Left ventricle myocardium inferior (tissue), 1 donor: ENCODE measurements at regions not wholly inside any gene's neighbourhood (a gene's known extent, or its start where the extent isn't known, plus 50 kb on each side); places are given as distances from the start of the nearest gene placed in this dataset.

ENCODE experiments used
- DNase-seq: peaks from one replicate; pipeline ENCODE4 v3.0.0-alpha.2; 2020
- H3K27ac ChIP-seq: fragments of 200-600 bp; replicated peaks from 2 replicates; pipeline ENCODE4 v1.8.0; 2021
- H3K27me3 ChIP-seq: fragments of 200-600 bp; 2 replicates; pipeline ENCODE4 v1.8.0; 2021; ENCODE audit warnings: low read depth
- H3K36me3 ChIP-seq: fragments of 200-600 bp; 2 replicates; pipeline ENCODE4 v1.8.0; 2021
- H3K4me1 ChIP-seq: fragments of 200-600 bp; 2 replicates; pipeline ENCODE4 v1.8.0; 2021
- H3K4me3 ChIP-seq: fragments of 200-600 bp; 2 replicates; pipeline ENCODE4 v1.8.0; 2021; ENCODE audit warnings: mild to moderate bottlenecking, moderate library complexity
- H3K9me3 ChIP-seq: fragments of 200-600 bp; replicated peaks from 2 replicates; pipeline ENCODE4 v1.8.0; 2021
- intact Hi-C: fragments of 100-400 bp; cut with micrococcal nuclease; formaldehyde crosslinking; loops from one replicate; pipeline ENCODE4 v1.11.0; 2022
- TF ChIP-seq, protein P1 (sequence below): fragments of 200-600 bp; IDR thresholded peaks from 2 replicates; pipeline ENCODE4 v1.8.0; 2021; ENCODE audit warnings: antibody characterized with exemption, mild to moderate bottlenecking, borderline replicate concordance
- donor health status: DM: no; HTN: yes; CAD: no; lungs with severe emphysema.

DNA sequence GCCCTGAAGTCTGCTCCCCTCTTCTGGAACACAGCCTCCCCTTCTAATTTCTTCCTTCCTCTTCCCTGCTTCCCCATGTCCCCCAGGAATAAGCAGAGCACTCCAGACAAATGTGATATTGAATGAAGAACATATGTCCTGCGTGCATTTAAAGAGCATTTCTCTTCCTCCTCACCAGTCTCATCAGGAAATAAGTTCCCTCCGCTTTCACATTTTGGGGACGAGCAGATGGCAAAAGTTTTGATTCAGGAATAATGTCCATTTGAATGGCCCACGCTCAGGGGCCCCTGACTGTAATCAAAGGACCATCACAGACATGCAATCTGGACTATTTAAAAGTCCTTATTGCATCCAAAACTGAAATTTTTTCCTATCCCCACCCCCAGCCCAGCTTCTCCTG is 316.1 kb downstream of the CDK5RAP2 start:
- H3K4me3 ChIP-seq: no peak overlapping the region
- TF ChIP-seq, protein P1, sequence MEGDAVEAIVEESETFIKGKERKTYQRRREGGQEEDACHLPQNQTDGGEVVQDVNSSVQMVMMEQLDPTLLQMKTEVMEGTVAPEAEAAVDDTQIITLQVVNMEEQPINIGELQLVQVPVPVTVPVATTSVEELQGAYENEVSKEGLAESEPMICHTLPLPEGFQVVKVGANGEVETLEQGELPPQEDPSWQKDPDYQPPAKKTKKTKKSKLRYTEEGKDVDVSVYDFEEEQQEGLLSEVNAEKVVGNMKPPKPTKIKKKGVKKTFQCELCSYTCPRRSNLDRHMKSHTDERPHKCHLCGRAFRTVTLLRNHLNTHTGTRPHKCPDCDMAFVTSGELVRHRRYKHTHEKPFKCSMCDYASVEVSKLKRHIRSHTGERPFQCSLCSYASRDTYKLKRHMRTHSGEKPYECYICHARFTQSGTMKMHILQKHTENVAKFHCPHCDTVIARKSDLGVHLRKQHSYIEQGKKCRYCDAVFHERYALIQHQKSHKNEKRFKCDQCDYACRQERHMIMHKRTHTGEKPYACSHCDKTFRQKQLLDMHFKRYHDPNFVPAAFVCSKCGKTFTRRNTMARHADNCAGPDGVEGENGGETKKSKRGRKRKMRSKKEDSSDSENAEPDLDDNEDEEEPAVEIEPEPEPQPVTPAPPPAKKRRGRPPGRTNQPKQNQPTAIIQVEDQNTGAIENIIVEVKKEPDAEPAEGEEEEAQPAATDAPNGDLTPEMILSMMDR: no peak
- H3K4me1 ChIP-seq: peaks cover 9% of the 10 kb centered on the region
- no peaks in the 10 kb centered on the region for H3K9me3 ChIP-seq
- no peak for DNase-seq
- no peak overlapping the region for H3K27ac ChIP-seq
- H3K27me3 ChIP-seq: no peaks in the 10 kb centered on the region
- H3K36me3 ChIP-seq: no peaks in the 10 kb centered on the region
- intact Hi-C loops: no loop called here

DNA sequence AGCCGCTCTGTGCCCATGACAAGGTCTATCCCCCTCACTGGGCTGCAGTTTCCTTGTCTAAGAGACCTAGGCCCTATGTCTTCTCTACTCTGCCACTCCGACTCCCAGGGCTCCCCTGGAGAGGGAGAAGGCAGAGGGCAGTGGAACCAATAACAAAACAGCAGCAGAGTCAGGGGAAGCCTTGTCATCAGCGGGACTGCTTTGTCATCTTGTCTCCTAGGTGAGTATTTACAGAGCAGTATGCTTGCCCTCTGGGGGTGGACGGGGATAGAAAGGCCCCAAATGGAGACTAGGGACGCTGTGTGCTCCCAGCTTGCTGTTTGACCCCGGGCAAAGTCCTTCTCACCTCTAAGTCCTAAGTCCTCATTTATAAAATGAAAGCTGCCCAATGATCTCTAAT is 318.5 kb downstream of the CDK5RAP2 start:
- no peaks in the 10 kb centered on the region for H3K27me3 ChIP-seq
- no peak overlapping the region for H3K27ac ChIP-seq
- no peak overlapping the region for H3K4me3 ChIP-seq
- TF ChIP-seq, protein P1: no peak
- peaks cover 9% of the 10 kb centered on the region for H3K4me1 ChIP-seq
- H3K9me3 ChIP-seq: no peaks in the 10 kb centered on the region
- no peaks in the 10 kb centered on the region for H3K36me3 ChIP-seq
- intact Hi-C loops: no loop called here
- no peak for DNase-seq

DNA sequence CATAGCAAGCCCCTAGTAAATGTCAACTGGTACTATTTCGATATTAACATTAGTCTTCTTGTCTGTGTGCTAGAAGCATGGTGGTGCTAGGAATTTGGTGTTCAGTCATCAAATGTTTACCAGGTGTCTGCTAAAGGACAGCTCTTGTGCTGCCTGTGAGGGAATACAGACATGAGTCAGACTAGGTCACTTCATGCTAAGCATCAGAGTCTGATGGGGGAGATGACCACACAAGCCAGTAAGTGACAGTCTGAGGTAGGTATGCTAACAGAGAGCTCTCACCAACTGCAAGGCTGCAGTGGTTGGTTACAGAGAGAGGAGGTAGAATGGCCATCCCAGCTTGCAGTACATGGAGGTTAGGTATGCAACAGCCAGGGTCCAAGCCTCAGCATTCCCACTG is 320.9 kb downstream of the CDK5RAP2 start:
- no peaks in the 10 kb centered on the region for H3K36me3 ChIP-seq
- intact Hi-C loops: no loop called here
- TF ChIP-seq, protein P1: no peak
- H3K4me1 ChIP-seq: no peaks in the 10 kb centered on the region
- DNase-seq: no peak
- H3K4me3 ChIP-seq: no peak overlapping the region
- H3K27ac ChIP-seq: no peak overlapping the region
- H3K27me3 ChIP-seq: peaks cover 6% of the 10 kb centered on the region
- no peaks in the 10 kb centered on the region for H3K9me3 ChIP-seq

DNA sequence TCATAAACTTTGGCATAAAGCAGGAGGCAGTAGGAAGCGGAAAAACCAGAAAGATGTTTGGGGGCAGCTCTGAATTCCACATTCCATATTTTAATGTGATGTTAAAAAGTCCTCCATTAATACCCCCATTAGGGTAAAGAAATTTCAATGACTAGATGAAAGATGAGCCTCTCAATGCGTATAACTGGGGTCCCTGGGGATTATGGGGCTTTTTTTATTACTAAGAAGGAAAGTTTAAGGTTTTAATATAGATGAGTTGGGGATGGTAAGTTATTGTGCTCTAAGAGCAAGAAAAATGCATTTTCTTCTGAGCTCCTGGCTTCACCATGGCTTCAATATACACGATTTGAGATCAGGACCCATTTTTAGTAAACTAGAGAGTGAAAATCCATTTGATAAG is 321.9 kb downstream of the CDK5RAP2 start:
- Histone ChIP-seq H3K36me3 (no peaks in the 10 kb centered on the region), H3K27ac (no peak overlapping the region), H3K27me3 (peaks cover 14% of the 10 kb centered on the region), H3K4me3 (no peak overlapping the region), H3K9me3 (no peaks in the 10 kb centered on the region), H3K4me1 (no peaks in the 10 kb centered on the region)
- DNase-seq: no peak
- intact Hi-C loops: no loop called here
- TF ChIP-seq, protein P1: no peak

DNA sequence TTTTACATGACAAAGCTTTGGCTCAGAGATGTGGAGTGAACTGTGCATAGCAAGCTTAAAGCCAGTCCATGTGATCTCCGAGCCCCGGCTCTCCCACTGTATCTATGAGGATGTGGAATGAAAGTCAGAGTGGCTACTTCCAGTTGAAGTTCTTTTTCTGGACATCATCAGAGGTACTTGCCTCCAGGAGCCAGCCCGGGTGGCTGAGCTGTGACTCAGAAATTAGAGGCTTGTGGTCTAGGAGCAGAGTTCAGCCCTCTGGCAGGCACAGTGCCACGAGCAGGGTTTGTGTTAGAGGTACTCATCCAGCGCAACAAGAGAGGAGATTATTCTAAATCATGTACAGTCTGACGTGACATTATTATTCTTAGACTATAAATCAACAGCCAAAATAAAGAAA is 322.5 kb downstream of the CDK5RAP2 start:
- TF ChIP-seq, protein P1: no peak
- H3K27ac ChIP-seq: no peak overlapping the region

DNA sequence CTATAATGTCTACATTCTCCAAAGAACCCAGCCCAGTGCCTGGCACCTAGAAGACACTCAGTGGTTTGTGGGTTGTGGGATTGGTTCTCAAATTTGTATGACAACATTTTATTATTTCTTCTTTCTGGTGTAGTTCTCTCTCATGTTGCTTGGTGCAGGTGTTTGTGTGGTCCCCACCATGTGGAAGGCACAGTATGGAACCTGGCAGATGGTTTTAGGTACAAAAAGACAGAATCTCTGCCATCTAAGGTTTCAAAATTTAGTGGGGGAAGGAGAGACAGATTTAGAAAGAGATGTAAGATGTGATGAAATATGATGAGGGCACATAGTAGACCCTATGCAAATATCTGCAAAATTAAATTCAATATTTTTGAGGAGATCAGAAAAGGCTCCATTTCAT is 323.8 kb downstream of the CDK5RAP2 start:
- intact Hi-C loops: no loop called here

More for the DNA sequence above, 322.5 kb downstream of the CDK5RAP2 start:
- DNase-seq: no peak
- intact Hi-C loops: no loop called here
- no peak overlapping the region for H3K4me3 ChIP-seq
- no peaks in the 10 kb centered on the region for H3K36me3 ChIP-seq
- peaks cover 20% of the 10 kb centered on the region for H3K27me3 ChIP-seq
- no peaks in the 10 kb centered on the region for H3K4me1 ChIP-seq
- H3K9me3 ChIP-seq: no peaks in the 10 kb centered on the region

More for the DNA sequence above, 323.8 kb downstream of the CDK5RAP2 start:
- Histone ChIP-seq H3K9me3 (peaks cover under 1% of the 10 kb centered on the region), H3K27ac (no peak overlapping the region), H3K36me3 (no peaks in the 10 kb centered on the region), H3K27me3 (peaks cover 29% of the 10 kb centered on the region), H3K4me1 (no peaks in the 10 kb centered on the region), H3K4me3 (no peak overlapping the region)
- no peak for DNase-seq
- TF ChIP-seq, protein P1: no peak
